IMR-90 (cell line): ENCODE measurements at regions not wholly inside any gene's neighbourhood (a gene's known extent, or its start where the extent isn't known, plus 50 kb on each side); places are given as distances from the start of the nearest gene placed in this dataset.

ENCODE experiments used
- ATAC-seq: fragments of 200-7000 bp; cut with Tn5 transposase; 2 replicates; pipeline ENCODE4 v1.9.1; 2020; ENCODE audit warnings: low read depth, mild to moderate bottlenecking, moderate library complexity
- BruUV-seq: library from RNA; stranded (reverse); fragments of 400-500 nt; replicated peaks from 2 replicates; lab custom pipeline; 2021; lab: Mats Ljungman, UMichigan
- CTCF ChIA-PET: fragments of 300-600 bp; formaldehyde crosslinking; extraction: SDS; loops from one replicate; lab custom pipeline; 2021; ENCODE audit warnings: antibody characterized with exemption; lab: Yijun Ruan, JAX
- POLR2A ChIA-PET: fragments of 300-600 bp; sonication (Branson Sonifier 250); formaldehyde crosslinking; loops from one replicate; lab custom pipeline; 2022; ENCODE audit warnings: antibody characterized with exemption; ENCODE audit not compliant: unreplicated experiment; lab: Charles Lee
- DNase-seq: peaks from one replicate; pipeline ENCODE4 v3.0.0; 2013
- H2AFZ ChIP-seq: replicated peaks from 2 replicates; pipeline ENCODE3; 2013; ENCODE audit warnings: low read length, mild to moderate bottlenecking; ENCODE audit not compliant: poor library complexity
- H2AK5ac ChIP-seq: 2 replicates; pipeline ENCODE4 v1.6.1; 2013; ENCODE audit warnings: low read depth, low read length, inconsistent platforms
- H2AK9ac ChIP-seq: replicated peaks from 2 replicates; pipeline ENCODE3; 2013; ENCODE audit warnings: mild to moderate bottlenecking, low read depth, low read length, moderate library complexity; ENCODE audit not compliant: poor library complexity
- H2BK120ac ChIP-seq: 2 replicates; pipeline ENCODE4 v1.6.1; 2013; ENCODE audit warnings: low read depth, low read length, inconsistent platforms
- H2BK15ac ChIP-seq: 3 replicates; pipeline ENCODE4 v1.6.1; 2013; ENCODE audit warnings: low read depth, low read length, inconsistent platforms
- H2BK20ac ChIP-seq: 2 replicates; pipeline ENCODE4 v1.6.1; 2013; ENCODE audit warnings: low read depth, mild to moderate bottlenecking, inconsistent platforms, low read length, moderate library complexity
- H2BK5ac ChIP-seq: 2 replicates; pipeline ENCODE4 v1.6.1; 2013; ENCODE audit warnings: mild to moderate bottlenecking, low read depth, low read length, inconsistent platforms; ENCODE audit not compliant: poor library complexity, severe bottlenecking
- H3K14ac ChIP-seq: replicated peaks from 2 replicates; pipeline ENCODE4 v1.6.1; 2013; ENCODE audit warnings: low read depth, low read length, inconsistent platforms
- H3K18ac ChIP-seq: 2 replicates; pipeline ENCODE4 v1.6.1; 2013; ENCODE audit warnings: low read depth, low read length, control low read depth
- H3K23ac ChIP-seq: 2 replicates; pipeline ENCODE4 v1.6.1; 2013; ENCODE audit warnings: low read depth, low read length, inconsistent platforms
- H3K27ac ChIP-seq: 2 replicates; pipeline ENCODE4 v1.5.1; 2013; ENCODE audit warnings: mild to moderate bottlenecking, control low read depth, low read length; ENCODE audit not compliant: insufficient read depth
- H3K27me3 ChIP-seq: 2 replicates; pipeline ENCODE4 v1.6.1; 2013; ENCODE audit warnings: low read length; ENCODE audit not compliant: control insufficient read depth, insufficient read depth
- H3K36me3 ChIP-seq: 2 replicates; pipeline ENCODE4 v1.6.1; 2013; ENCODE audit warnings: low read length, mixed read lengths; ENCODE audit not compliant: control insufficient read depth, insufficient read depth
- H3K4ac ChIP-seq: 2 replicates; pipeline ENCODE4 v1.6.1; 2013; ENCODE audit warnings: low read depth, low read length, inconsistent platforms
- H3K4me1 ChIP-seq: 2 replicates; pipeline ENCODE4 v1.6.1; 2013; ENCODE audit warnings: low read length, mixed read lengths; ENCODE audit not compliant: control insufficient read depth, insufficient read depth
- H3K4me2 ChIP-seq: 2 replicates; pipeline ENCODE4 v1.6.1; 2013; ENCODE audit warnings: low read depth, mild to moderate bottlenecking, control low read depth, low read length, moderate library complexity
- H3K4me3 ChIP-seq: 2 replicates; pipeline ENCODE4 v1.5.1; 2013; ENCODE audit warnings: low read depth, mild to moderate bottlenecking, control low read depth, low read length, moderate library complexity; ENCODE audit not compliant: insufficient read depth
- H3K56ac ChIP-seq: 2 replicates; pipeline ENCODE4 v1.6.1; 2013; ENCODE audit warnings: low read length, inconsistent platforms; ENCODE audit not compliant: insufficient read depth; ENCODE audit errors: extremely low read depth
- H3K79me1 ChIP-seq, 2 experiments: 2 replicates each; pipeline ENCODE4 v1.6.1; 2013; ENCODE audit warnings: low read length in 2 of 2, inconsistent platforms in 1 of 2, low read depth in 1 of 2
- H3K9ac ChIP-seq: 2 replicates; pipeline ENCODE4 v1.6.1; 2013; ENCODE audit warnings: low read depth, low read length, control low read depth
- H3K9me1 ChIP-seq: 2 replicates; pipeline ENCODE4 v1.6.1; 2013; ENCODE audit warnings: low read length, inconsistent platforms; ENCODE audit not compliant: insufficient read depth
- H3K9me3 ChIP-seq: 2 replicates; pipeline ENCODE4 v1.6.1; 2013; ENCODE audit warnings: low read length; ENCODE audit not compliant: control insufficient read depth, insufficient read depth
- H4K20me1 ChIP-seq: 2 replicates; pipeline ENCODE4 v1.6.1; 2013; ENCODE audit warnings: low read length, inconsistent platforms; ENCODE audit not compliant: insufficient read depth
- H4K5ac ChIP-seq: 2 replicates; pipeline ENCODE4 v1.6.1; 2013; ENCODE audit warnings: mild to moderate bottlenecking, low read depth, low read length, control low read depth
- H4K8ac ChIP-seq, 2 experiments: 2 replicates each; pipeline ENCODE4 v1.6.1; 2013; ENCODE audit warnings: low read depth in 2 of 2, low read length in 2 of 2, control low read depth in 1 of 2, inconsistent platforms in 1 of 2
- H4K91ac ChIP-seq: 2 replicates; pipeline ENCODE4 v1.6.1; 2013; ENCODE audit warnings: low read depth, low read length, inconsistent platforms; ENCODE audit not compliant: insufficient read depth
- BHLHE40 ChIP-seq: fragments of 150-350 bp; IDR thresholded peaks from 2 replicates; pipeline ENCODE4 v1.6.1; 2016; ENCODE audit warnings: mild to moderate bottlenecking, low read depth, low read length
- CEBPB ChIP-seq: IDR thresholded peaks from 2 replicates; pipeline ENCODE4 v1.6.1; 2012; ENCODE audit warnings: low read depth, low read length, improper control_type of control experiment
- CHD1 ChIP-seq: IDR thresholded peaks from 2 replicates; pipeline ENCODE4 v1.6.1; 2012; ENCODE audit warnings: low read depth, low read length, improper control_type of control experiment
- CTCF ChIP-seq: conservative IDR thresholded peaks from 2 replicates; pipeline ENCODE4 v1.5.1; 2012; ENCODE audit warnings: mild to moderate bottlenecking, low read depth, low read length, improper control_type of control experiment
- ELK1 ChIP-seq: fragments of 150-350 bp; IDR thresholded peaks from 2 replicates; pipeline ENCODE4 v1.6.1; 2016; ENCODE audit warnings: low read depth, mild to moderate bottlenecking, low read length, moderate library complexity, borderline replicate concordance
- FOS ChIP-seq: fragments of 150-350 bp; IDR thresholded peaks from 2 replicates; pipeline ENCODE4 v1.6.1; 2016; ENCODE audit warnings: low read depth, low read length
- MAFK ChIP-seq: IDR thresholded peaks from 2 replicates; pipeline ENCODE4 v1.6.1; 2012; ENCODE audit warnings: low read depth, low read length, improper control_type of control experiment
- MAZ ChIP-seq: IDR thresholded peaks from 2 replicates; pipeline ENCODE4 v1.6.1; 2012; ENCODE audit warnings: low read depth, mild to moderate bottlenecking, low read length, improper control_type of control experiment, moderate library complexity, borderline replicate concordance
- MXI1 ChIP-seq: IDR thresholded peaks from 2 replicates; pipeline ENCODE4 v1.6.1; 2012; ENCODE audit warnings: low read depth, mild to moderate bottlenecking, low read length, moderate library complexity, borderline replicate concordance
- NFE2L2 ChIP-seq: fragments of 150-350 bp; IDR thresholded peaks from 2 replicates; pipeline ENCODE4 v1.6.1; 2016; ENCODE audit warnings: low read depth, mild to moderate bottlenecking, low read length
- POLR2A ChIP-seq: IDR thresholded peaks from 2 replicates; pipeline ENCODE4 v1.6.1; 2012; ENCODE audit warnings: mild to moderate bottlenecking, low read depth, low read length
- RAD21 ChIP-seq: IDR thresholded peaks from 2 replicates; pipeline ENCODE4 v1.6.1; 2012; ENCODE audit warnings: low read length, improper control_type of control experiment
- RCOR1 ChIP-seq: IDR thresholded peaks from 2 replicates; pipeline ENCODE4 v1.6.1; 2012; ENCODE audit warnings: mild to moderate bottlenecking, low read length, improper control_type of control experiment; ENCODE audit not compliant: insufficient replicate concordance
- RFX5 ChIP-seq: IDR thresholded peaks from 2 replicates; pipeline ENCODE4 v1.8.0; 2012; ENCODE audit warnings: low read depth, mild to moderate bottlenecking, low read length, moderate library complexity
- SMC3 ChIP-seq: fragments of 150-350 bp; IDR thresholded peaks from 2 replicates; pipeline ENCODE4 v1.6.1; 2016; ENCODE audit warnings: low read depth, mild to moderate bottlenecking, antibody characterized with exemption, low read length, moderate library complexity
- USF2 ChIP-seq: fragments of 150-350 bp; IDR thresholded peaks from 2 replicates; pipeline ENCODE4 v1.6.1; 2017; ENCODE audit warnings: mild to moderate bottlenecking, antibody characterized with exemption, low read length, low read depth
- dilution Hi-C: fragments of 300-500 bp; cut with HindIII; formaldehyde crosslinking; loops from one replicate; pipeline ENCODE4 v1.14.3; 2018; ENCODE audit warnings: low sequenced_read_pairs; ENCODE audit not compliant: unreplicated experiment
- in situ Hi-C: fragments of 300-500 bp; cut with MboI; formaldehyde crosslinking; loops from 3 replicates; pipeline ENCODE4 v1.14.3; 2019; ENCODE audit warnings: low sequenced_read_pairs, inconsistent platforms, mixed read lengths
- intact Hi-C: fragments of 100-400 bp; cut with micrococcal nuclease; formaldehyde crosslinking; loops from 2 replicates; pipeline ENCODE4 v1.10.0; 2022

GRCh38 chr6:112667427-112667826, 320.3 kb downstream of the RFPL4B start:
- H3K56ac ChIP-seq, result no peak overlapping the region
- H4K20me1 ChIP-seq, result no peaks in the 10 kb centered on the region
- BruUV-seq, result no TSS peak
- dilution Hi-C loops, result no loop called here
- no peak overlapping the region for H3K4ac ChIP-seq
- H3K4me1 ChIP-seq, result peaks cover 3% of the 10 kb centered on the region; the same call in 1 of the 2 replicates
- DNase-seq, result no peak
- no peaks in the 10 kb centered on the region for H3K9me3 ChIP-seq
- H3K27me3 ChIP-seq, result no peaks in the 10 kb centered on the region
- ChIA-PET CTCF (no interaction called here), POLR2A (no interaction called here)
- no peaks in the 10 kb centered on the region for H3K79me1 ChIP-seq
- no peak overlapping the region for H2BK120ac ChIP-seq
- intact Hi-C loops, result no loop called here
- no peaks in the 10 kb centered on the region for H3K36me3 ChIP-seq
- in situ Hi-C loops, result no loop called here
- no peak overlapping the region for H3K4me2 ChIP-seq
- H2AK5ac ChIP-seq, result no peak overlapping the region
- H2AFZ ChIP-seq, result no peak overlapping the region
- H4K5ac ChIP-seq, result no peak overlapping the region
- no peak overlapping the region for H3K14ac ChIP-seq
- H3K23ac ChIP-seq, result no peak overlapping the region
- H3K9me1 ChIP-seq, result peaks cover 4% of the 10 kb centered on the region; the same call in 1 of the 2 replicates
- no peak for TF ChIP-seq BHLHE40
- TF ChIP-seq FOS, result no peak
- TF ChIP-seq CHD1, result no peak
- TF ChIP-seq MAZ, result no peak
- no peak for TF ChIP-seq CTCF
- TF ChIP-seq RFX5, result no peak
- no peak for TF ChIP-seq MAFK
- no peak for TF ChIP-seq CEBPB
- TF ChIP-seq RCOR1, result no peak
- TF ChIP-seq ELK1, result no peak
- no peak for TF ChIP-seq USF2
- TF ChIP-seq SMC3, result no peak
- TF ChIP-seq RAD21, result no peak
- no peak for TF ChIP-seq NFE2L2
- no peak for TF ChIP-seq MXI1
- no peak for TF ChIP-seq POLR2A
- no peak overlapping the region for H3K4me3 ChIP-seq
- no peak overlapping the region for H4K8ac ChIP-seq
- H4K91ac ChIP-seq, result no peak overlapping the region
- H2BK20ac ChIP-seq, result no peak overlapping the region
- no peak overlapping the region for H2BK15ac ChIP-seq
- ATAC-seq, result no peak
- H3K18ac ChIP-seq, result no peak overlapping the region
- no peak overlapping the region for H2BK5ac ChIP-seq
- no peak overlapping the region for H3K27ac ChIP-seq
- H3K9ac ChIP-seq, result no peak overlapping the region
- no peak overlapping the region for H2AK9ac ChIP-seq
